ENCODE measurements at regions not wholly inside any gene's neighbourhood (a gene's known extent, or its start where the extent isn't known, plus 50 kb on each side); places are given as distances from the start of the nearest gene placed in this dataset.

DNA sequence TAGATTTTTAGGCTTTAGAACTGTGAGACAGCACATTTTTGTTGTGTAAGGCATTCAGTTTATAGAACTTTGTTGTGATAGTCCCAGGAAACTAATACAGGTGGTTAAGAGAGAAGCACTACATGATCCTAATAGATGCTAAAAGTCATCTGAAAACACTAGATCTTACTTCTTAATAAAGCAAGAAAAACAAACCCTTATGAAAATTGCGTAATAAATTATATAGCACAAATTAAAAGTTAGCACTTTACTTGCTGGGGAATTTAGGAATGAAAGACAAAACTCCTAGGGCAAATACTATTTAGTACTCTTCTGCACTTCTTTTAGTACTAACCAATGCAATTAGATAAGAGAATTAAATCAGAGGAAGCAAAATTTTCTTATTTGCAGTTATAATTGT is 163.3 kb upstream of the SHISA6 start:
- TF ChIP-seq ZFP1 (CRISPR knock-in tag; IDR thresholded peaks at IDR 0.05) (no peak), HBP1 (CRISPR knock-in tag; IDR thresholded peaks at IDR 0.05) (no peak), POLR2AphosphoS5 (IDR thresholded peaks at IDR 0.05; ENCODE audit: control insufficient read depth, insufficient read depth, low read depth, low read length) (no peak), CHD2 (IDR thresholded peaks at IDR 0.05; ENCODE audit: low read depth, low read length) (no peak), KDM2B (CRISPR knock-in tag; IDR thresholded peaks at IDR 0.05) (no peak), ERF (CRISPR knock-in tag; IDR thresholded peaks at IDR 0.05) (no peak), REST (IDR thresholded peaks at IDR 0.05; ENCODE audit: borderline replicate concordance) (no peak), REST (CRISPR knock-in tag; IDR thresholded peaks at IDR 0.05; ENCODE audit: low read depth) (no peak), BHLHE40 (IDR thresholded peaks at IDR 0.05; ENCODE audit: low read length) (no peak), MAX (CRISPR knock-in tag; IDR thresholded peaks at IDR 0.05) (no peak)
